HG03139 (cell line): ENCODE measurements at regions not wholly inside any gene's neighbourhood (a gene's known extent, or its start where the extent isn't known, plus 50 kb on each side); places are given as distances from the start of the nearest gene placed in this dataset.

Experiments used
- ATAC-seq: cut with Tn5 transposase; IDR thresholded peaks from one replicate; pipeline ENCODE4 v1.9.1; 2021; ENCODE audit not compliant: unreplicated experiment

DNA sequence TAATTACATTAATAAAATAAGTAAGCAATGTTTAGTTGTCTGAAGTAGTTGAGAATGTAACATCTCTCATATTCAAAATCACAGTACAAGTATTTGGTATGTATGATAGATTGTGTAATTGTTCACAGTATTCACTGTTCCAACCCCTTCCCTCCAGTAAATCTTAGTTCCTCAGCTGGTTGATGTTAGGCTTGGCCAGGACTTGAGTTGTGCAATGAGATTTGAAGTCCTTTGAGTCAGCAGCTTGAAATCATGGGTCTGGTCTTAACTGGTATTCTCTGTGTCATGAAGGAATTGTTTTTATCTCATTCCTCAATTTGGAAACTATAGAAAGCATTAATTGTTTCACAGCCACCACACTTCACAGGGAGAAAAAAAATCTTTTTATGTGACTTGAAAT, 477.1 kb downstream of the FSCB start:
- no peak for ATAC-seq

DNA sequence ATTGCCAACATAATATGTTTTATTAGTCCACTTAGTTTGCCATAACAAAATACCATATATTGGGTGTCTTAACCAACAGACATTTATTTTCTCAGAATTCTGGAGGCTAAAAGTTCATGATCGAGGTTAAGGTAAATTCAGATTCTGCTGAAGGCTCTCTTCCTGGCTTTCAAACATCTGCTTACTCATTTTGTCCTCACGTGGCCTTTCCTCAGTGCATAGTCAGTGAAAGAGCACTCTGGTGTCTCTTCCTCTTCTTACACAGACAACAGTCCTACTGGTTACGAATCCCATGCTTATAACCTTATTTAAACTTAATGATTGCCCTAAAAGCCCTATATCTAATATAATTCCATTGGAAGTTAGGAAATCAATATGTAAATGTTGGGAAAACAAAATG, 479.7 kb downstream of the FSCB start:
- ATAC-seq: no peak

DNA sequence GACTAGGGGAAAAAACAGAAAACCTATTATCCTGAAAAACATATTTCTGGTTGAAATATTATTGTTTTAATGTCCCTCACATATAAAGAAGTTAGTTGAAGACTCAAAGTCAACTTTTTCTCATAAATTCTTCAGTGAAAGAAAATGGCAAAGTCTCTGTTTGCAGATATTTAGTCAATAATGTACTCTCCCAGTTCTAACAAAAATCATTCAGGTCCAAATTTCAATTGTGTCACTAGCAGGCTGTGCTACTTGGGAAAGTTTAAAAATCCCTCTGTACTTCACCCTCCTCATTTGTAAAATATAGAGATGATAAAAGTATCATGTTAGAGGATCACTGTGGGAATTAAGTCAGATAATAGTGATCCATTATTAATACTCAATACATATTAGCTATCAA, 496.5 kb downstream of the FSCB start:
- ATAC-seq: no peak

DNA sequence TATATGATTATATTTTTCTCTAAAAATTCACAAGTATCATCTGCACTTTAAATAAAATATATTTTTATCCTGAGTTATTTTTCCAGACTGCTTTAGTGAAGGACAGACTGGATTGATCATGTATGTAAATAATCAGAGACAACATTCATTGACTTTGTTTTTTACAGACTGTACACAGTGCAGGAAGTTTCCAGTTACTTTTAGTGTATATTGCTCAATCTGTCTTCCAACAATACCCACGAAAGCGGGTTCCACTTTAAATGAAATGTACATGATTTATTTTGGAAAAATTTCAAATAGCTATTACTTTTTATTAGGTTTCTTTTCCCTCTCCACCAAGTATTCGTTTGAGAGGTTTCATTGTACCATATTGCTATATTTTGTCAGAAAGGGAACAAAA, 497.0 kb downstream of the FSCB start:
- no peak for ATAC-seq

DNA sequence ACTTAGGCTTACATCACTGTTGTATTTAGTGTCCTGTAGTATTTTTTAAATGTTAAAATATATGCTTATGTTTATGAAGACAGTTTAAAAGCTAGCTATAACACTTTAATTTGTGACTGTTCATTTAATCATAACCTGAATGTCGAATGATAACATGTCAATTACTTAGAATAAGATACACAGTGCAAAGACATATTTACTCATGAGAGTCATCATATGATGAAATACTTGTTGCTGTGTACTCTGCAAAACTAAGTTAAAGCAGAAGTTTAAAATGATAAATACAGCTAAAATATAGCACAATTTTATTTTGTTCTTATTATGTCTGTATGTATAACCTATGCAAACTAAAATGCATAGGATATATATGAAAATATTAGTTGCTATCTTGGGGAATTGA, 497.4 kb downstream of the FSCB start:
- ATAC-seq: no peak

DNA sequence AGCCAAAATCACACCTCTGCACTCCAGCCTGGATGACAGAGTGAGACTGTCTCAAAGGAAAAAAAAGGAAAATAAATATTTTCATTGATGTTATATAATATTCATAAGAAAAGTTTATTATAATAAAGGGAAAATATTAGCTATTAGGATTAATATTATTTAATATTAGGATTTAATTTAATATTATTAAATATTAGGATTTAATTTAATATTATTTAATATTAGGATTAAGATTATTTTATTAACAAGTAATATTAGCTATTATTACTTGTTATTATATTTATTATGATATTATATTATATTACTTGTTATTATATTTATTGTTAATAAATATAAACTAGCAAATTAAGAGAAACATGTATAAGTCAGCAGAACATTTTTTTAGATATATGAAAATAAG, 518.1 kb downstream of the FSCB start:
- ATAC-seq: no peak

DNA sequence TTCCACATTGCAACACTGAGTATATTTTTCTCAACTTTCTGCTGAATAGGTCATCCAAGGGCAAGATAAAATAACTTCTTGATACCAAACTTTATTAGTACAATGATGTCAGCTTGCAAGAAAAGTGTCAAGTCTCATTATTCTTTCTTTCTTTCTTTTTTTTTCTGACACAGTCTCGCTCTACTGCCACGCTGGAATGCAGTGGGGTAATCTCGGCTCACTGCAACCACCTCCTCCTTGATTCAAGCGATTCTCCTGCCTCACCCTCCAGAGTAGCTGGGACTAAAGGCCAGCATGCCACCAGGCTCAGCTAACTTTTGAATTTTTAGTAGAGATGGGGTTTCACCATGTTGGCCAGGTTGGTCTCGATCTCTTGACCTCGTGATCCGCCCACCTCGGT, 523.4 kb downstream of the FSCB start:
- no peak for ATAC-seq

DNA sequence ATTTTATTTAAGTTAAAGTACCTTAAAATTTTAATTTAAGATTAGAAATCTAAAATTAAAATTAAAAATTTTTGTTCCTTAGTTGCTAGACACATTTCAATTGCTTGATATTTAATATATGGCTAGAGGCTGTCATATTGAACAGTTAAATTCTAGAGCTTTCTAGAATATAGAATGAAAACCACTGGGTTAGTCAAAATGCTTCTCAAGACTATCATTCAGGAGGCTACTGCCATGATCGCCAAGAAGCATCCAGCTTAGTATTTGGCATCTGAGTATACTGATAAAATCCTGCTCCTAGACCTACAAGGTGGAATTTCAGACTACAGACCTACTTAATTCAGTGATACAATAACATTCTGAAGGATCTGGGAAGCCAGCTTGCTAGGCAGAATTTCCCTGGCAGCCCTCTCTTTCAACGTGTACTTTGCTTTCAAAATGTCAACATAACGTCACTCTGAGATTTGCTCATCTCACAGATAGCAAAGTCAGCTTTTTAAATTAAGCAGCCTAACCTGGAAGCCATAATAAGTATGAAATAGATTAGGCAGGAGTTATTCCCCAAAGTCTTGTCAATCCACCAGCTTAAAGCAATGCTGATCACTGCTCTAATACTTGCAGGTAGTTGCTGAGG, 525.8 kb downstream of the FSCB start:
- ATAC-seq: no peak

DNA sequence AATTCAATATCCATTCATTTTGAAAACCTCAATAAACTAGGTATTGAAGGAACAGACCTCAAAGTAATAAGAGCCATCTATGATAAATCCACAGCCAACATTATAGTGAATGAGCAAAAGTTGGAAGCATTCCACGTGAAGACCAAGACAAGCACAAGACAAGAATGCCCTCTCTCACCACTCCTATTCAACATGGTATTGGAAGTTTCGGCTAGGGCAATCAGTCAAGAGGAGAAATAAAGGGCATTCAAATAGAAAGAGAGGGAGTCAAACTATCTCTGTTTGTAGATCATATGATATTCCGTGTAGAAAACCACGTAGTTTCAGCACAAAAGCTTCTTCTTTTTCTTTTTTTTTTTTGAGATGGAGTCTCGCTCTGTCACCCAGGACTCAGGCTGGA, 550.3 kb downstream of the FSCB start:
- ATAC-seq: no peak

DNA sequence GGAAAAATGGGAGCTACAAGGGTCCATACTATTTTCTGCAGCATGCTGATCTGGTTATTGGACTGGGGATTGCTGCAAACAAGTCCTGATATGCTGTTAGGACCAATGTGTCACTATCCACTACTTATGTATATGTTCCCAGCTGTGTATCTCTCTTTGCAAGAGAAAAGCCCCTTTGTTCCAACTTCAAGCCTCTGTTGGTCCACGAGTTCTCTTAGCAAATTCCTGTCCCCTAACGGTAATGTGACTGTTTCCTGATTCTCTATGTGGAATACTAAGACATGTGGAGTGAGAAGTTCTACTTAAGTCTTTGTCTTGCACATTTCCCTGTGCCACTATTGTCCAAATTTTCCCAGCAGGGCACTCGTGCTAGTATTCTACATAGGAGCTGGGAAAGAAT, 557.7 kb downstream of the FSCB start:
- ATAC-seq: no peak

DNA sequence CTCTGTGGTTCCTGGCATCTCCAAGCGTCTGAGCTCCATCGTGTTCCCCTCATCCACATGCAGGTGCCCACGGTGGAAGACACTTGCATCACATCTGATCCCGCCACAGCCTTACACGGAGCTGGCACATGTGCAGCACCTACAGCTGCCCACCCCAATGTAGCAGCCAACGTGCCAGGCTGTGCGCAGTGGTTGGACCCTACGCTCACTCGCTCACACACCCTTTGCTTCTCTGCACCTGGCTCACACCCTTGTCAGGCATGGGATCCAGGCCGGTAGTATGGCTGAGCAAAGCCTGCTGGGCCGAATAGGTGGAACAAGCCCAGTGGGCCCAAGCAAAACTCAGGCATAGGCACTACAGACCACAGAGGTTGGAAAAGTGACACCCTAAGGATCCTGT, 567.2 kb downstream of the FSCB start:
- no peak for ATAC-seq

DNA sequence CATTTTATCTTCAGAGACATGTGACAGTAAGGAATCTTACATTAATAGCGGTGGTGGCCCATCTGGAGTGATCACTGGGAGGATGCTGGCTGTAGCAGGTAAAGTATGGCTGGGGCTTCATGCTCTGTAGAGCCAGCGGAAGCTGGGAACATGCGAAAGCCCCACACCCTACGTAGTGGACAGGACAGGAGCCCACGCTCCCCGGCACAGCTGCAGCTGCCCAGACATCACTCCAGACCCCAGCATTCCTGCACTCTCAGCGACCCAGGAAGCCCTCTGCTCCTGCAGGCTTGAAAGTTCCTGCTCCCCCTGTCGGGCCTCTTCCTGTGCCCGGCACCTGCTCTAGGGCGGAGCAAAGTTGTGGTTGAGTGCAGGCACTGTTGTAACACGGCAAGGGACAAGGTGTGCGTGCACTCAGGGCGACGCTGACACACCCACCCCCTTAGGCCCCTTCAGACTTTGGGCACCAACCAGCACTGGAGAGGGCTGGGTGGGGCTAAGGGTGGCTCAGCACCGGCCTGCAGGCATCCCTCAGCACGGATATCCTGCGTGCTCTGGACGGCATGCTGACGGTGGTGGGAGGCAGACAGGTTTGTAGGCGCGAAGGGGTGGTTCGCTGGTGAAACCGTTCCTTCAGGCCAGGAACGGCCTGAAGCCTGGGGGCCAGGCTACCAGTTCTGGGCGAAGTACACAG, 568.3 kb downstream of the FSCB start:
- no peak for ATAC-seq

DNA sequence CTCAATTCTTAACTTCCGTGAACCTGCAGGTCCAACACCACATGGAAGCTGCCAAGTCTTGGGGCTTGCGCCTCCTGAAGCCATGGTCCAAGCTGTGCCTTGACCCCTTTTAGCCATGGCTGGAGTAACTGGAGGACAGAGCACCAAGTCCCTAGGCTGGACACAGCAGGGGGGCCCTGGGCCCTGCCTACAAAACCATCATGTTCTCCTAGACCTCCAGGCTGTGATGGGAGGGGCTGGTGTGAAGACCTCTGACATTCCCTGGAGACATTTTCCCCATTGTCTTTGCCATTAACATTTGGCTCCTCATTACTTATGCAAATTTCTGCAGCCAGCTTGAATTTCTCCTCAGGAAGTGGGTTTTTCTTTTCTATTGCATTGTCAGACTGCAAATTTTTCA, 570.1 kb downstream of the FSCB start:
- ATAC-seq: no peak

DNA sequence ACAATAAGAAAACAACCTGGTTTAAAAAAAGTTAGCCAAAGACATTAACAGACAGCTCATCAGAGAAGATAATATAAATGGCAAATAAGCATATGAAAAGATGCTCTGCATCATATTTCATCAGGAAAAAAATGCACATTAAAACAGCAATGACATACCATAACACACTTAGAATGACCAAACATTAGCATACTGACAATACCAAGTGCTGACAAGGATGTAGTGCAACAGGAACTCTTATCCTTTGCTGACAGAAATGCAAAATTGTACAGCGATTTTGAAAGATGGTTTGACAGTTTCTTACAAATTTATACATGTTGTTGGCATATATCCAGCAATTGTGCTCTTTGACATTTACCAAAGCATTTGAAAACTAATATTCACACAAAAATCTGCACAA, 573.0 kb downstream of the FSCB start:
- no peak for ATAC-seq

DNA sequence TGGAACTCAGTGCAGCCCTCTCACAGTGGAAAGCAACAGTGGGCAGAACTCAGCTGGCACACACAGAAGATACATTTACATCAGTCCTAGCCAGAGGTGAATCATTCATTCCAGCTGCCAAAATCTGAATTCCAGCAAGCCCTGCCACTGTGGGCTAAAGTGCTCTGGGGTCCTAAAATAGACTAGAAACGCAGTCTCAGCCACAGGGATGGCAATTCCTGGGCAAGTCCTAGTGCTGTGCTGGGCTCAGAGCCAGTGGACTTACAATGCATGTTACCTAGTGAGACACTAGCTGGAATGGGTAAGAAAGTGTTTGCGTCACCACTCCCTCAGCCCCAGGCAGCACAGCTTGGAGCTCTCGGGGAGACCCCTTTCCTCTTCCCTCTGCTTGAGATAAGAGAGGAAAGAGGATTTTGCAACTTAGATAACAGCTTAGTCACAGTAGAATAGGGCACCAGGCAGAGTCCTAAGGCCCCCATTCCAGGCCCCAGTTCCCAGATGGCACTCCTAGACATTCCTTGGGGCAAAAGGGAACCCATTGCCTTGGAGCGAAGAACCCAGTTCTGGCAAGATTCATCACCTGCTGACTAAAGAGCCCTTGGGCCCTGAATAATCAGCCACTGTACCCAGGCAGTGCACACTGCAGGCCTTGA, 592.9 kb downstream of the FSCB start:
- no peak for ATAC-seq

DNA sequence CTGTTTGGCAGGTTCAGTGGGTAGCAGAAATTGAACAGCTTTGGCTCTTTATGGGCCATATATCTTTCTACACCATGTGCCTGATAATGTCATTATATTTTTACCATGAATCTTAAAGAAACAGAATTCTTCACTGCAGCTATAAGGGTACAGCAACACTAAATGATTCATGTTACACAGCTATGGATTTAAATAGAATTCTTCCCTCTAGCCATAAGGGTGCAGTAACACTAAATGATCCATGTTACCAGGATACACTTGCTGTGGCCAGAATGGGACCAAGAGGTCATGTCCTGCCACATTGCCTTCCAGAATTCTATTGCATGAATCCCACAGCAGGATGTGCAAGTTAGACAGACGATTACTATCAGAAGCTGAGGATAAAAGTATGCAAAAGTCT, 603.9 kb downstream of the FSCB start:
- no peak for ATAC-seq

DNA sequence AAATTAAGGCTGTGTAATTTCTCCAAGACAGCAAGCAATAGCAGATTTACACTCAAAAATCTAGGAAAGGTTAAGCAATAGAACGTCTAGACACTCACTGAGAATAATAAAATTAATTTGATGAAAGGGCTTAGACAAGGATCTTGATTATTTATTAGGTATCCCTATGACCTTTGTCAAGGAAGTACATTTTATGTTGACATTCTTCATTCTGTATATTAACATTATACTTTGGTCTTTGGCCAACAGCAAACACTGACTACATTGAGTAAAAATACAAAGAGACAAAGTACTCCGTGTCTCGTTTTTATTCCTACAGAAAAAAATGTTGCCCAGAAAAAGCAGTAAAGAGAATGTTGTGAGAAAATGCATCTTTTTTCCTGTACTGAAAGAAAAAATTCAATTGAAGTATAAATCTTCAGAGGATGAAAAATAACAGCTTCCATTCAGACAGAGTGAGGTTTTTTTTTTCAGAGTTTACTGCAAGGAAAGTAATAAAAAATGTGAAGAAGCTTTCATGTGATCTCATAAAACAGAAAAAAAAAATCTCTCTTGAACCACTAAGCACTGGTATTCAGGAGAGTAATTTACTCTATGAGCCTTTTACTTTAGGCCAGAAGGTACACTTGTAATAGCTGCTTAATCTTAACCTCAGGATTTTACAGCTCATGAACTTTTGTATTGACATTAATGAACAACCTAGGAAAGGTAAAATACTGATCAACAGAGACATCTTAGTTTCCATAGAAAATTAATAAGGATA, 605.0 kb downstream of the FSCB start:
- ATAC-seq: no peak

DNA sequence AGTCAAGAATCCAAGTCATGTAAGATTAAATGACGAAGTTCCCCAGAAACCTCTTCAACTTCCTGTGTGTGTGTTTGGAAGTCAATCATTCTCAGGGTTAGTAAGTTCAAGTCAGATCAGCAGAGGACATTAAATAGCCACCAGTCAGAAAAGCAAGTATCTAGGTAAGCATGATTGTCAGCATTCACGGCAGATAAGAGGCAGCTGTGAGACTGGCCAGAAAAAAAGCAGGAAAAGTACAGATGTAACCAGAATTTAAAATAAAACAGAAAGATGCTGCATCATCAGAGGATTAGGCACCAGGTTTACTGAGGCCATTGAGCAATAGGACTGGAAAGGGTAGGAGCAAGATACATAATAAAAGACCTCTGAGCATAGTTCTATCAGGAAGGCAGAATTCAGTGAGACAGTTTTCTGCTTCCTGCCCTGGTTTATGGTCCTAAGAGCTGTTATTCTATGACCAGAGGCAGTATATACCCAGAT, 606.9 kb downstream of the FSCB start:
- ATAC-seq: no peak

DNA sequence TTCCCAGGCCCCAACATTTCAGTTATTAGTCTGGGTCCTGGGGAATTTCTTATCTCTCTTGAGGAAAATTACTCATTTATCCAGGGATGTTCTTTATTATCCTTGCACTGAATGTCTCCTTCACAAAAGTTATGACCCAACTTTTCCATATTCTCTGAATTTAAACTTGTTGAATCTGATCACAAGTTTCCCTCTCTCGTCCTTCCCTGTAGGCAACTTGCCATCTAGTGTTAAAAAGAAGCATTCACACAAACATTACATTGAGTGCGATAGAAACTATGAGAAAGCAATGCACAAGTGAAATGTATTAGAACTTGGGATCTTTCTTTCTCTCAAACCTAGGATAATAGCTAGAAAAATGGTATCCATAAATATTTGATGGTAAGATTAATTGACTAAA, 608.4 kb downstream of the FSCB start:
- no peak for ATAC-seq

DNA sequence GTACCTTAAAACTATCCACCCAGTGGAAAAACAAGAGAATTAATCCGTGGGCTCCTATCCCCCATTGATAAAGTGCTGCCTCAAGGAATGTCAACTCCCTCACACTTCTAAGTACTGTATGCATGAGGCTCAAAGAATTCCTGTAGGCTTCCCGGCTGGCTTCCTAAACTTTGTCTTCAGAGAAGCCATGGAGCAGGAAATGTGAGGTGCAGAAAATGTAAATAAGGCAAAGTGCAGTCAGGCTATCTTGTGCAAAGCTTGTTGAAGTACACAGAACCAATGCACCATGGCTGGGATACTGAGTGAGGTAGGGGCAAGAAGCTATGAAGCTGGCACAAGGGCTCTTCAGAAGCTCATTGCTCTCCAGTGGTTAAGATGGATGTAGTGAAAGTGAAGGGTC, 611.0 kb downstream of the FSCB start:
- ATAC-seq: no peak

DNA sequence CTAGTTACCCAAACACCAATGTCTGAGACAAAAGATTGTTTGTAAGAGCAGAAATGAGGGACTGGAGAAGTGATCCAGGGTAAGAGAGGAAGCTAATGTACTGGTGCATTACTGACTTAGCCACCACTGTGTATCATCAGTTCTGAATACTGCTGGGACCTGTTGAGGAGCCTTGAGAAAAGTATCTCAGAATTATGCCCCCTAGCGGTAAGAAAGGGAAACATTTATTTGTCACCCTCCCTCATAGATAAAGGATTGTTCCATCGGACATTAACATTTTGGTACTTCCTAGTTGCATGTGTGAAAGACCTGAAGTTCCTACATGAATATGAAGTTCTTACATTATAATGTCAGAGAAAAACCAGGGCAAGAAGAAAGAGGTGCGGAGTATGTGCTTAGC, 612.5 kb downstream of the FSCB start:
- ATAC-seq: peak; percentile 56

DNA sequence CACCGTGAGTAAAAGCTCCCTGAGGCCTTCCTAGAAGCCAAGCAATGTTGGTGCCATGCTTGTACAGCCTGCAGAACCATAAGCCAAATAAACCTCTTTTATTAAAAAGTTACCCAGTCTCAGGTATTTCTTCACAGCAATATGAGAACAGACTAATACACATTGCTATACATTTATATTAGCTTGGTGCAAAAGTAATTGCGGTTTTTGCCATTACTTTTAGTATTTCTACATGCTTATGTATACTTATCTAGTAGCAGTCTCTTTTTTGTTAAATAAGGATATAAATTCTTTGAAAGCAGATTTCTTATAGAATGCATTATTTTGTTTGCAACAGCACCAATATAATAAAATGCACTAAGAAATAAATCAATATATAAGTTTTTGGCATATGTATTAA, 619.6 kb downstream of the FSCB start:
- no peak for ATAC-seq
